ENCODE measurements at regions not wholly inside any gene's neighbourhood (a gene's known extent, or its start where the extent isn't known, plus 50 kb on each side); places are given as distances from the start of the nearest gene placed in this dataset.

- DNase-seq: no peak
Observed at GRCh38 chr1:168782559-168783116, 53.6 kb upstream of the DPT start.

DNA sequence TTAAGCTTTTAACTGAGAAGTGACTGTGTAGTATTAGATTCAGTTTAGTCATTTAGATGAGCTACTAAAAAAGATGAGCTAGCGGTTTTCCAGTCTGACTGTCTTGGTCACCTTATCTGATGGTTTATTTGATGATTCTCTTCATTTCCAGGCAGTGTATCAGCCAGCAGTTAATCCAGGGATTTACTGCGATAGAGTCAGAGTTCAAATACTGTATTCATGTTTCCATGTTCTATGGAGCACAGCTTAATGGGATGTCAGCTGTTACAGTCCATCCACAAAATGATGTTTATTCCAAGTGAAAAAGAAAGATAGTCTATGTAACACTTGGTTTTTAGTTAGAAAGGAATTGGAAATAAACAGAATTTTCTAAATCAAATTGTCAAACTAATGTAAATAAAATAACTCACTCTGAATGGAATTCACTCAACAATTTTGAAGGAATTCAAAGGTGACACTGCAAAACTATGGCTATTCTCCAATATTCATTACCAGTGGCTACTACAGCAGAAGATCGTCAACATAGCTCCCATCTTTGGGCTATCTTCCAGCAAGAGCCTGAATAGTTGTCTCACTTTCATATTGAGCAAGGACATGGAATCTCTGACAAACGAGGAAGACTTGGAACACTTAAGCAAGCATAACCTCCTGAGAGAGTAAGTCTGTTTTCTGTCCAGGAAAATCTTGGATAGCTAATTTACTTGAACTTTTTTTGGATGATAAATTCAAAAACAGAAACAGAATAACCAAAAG lies 54.6 kb upstream of the DPT start:
- no peak for DNase-seq

DNA sequence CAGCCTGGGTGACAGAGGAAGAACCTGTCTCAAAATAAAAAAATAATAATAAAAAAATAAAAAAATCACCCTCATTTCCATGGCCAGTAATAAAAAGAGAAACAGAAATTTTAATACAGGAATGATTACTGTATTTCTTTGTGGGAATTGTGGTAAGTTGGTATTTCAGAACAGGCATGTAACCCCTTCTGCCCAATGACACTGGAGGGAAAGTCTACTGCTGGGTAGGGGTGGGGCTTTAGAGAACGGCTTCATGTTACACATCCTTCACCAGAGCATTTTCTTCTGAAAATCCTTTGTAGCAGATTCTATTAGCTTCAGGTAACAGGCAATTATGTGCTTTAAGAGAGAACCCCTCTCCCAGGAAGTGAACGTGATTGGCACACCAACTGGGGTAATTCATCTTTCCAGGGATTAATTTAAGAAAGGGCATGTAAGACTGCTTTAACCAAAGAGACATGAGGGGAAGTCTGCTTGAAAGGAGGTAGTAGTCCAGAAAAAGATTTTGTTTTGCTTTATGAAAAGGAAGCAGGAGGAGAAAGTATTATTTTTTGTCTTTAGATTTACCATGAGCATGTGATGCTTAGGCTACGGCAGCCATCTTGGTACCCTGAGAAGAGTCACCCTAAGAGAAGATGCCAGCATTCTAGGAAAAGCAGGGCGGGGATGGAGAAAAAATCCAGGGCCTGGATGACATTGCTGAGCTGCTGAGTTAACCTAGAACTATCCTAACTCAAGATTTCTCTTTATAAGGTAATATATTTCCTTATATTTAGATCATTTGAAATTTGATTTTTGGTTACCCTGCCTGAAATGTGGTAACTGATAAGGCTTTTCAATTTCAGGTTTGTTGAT lies 57.7 kb upstream of the DPT start:
- DNase-seq: peak in 1 of 2 experiments; percentile 24

DNA sequence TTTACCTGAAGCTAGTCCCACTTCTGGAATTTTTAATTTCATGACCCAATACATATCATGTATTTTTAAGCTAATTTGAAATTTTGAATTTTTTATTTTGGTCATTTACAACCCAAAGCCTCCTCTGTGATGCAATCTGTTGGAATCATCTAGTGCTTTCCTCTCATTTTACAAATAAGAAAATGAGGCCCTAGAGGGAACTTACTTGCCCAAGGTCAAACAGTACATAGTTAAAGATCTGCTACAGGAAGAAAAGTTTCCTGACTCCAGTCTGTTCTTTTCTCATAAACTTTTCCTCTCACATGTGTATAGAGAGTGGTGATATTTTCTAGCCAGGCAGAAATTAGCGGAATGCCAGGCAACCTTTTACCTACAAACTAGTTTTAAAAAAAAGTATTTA lies 59.3 kb upstream of the DPT start:
- no peak for DNase-seq

DNA sequence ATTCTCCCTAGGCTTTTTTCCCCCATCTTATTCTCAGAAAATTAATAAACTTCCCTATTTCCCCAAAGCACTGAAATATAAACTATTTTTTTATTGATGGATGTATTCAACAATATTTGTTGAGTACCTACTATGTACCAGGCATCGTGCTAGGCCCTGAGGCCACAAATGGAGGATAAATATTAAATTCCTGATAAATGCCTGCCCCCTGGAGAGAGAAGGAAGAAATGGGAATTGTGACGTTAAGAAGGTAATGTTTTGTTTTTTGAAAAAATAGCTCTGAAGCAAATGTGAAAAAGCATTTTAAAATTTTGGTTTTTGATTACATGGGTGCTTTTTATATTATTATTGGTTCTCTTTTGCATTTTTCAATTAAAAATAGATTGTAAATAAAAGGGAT lies 60.5 kb upstream of the DPT start:
- no peak for DNase-seq

DNA sequence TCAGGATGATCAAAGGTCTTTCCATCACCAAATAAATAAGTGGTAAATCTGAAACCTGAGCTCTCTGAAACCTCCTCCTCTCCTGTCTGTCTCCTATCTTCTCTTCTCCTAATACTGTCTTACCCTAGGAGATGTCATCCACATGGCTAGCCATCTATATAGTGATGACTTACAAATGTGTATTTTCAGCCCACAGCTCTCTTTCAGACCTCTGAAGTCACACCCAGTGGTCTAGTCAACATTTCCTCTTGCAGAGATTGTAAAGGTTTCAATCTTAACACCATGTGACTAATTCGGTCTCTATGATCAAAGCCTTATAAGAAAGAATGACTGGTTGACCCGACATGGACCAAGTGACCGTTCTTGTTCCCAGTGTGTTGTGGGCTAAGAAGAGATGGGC lies 63.1 kb upstream of the DPT start:
- DNase-seq: no peak

DNA sequence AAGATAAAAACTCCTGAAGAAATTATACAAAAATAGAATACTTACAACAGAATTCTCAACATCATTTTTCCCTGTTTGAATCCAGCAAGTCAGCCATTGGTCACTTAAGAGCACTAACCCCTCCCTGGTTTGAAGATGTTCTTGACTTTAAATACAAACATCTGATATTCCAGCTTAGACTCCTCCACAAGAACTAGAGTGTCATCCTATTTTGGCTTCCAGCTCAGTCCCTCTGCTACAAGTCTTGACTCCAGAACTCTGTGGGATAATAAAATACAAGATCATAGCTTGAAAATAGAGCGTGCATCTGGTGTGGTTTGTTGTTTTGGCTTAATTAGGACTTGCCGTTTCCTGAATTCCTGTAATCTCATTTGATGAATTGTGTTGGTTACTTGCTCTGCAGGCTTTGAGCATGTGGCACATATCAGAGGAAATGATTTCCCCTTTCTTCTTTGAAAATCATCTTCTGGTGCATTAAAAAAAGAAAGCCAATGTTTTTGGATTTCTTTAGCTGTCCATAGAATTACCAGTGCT lies 63.7 kb upstream of the DPT start:
- no peak for DNase-seq

DNA sequence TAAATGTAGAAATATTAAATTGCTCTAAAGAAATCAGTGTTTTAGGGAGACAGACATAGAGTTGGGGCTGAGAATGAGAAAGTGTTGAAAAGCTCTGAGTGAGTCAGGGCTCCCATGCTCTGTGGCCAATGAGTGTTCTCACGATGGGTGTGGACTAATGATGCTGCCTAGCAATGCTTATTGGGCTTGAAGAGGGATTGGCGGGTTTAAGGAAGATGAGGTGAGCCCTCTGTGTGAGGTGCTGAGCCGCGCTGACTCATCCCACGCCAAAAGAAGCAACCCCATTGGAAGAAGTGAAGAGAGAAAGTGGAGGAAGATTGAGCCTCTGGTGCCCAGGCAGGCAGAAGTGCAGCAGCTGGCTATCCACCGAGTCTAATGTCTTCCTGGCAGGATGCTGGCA lies 65.1 kb upstream of the DPT start:
- no peak for DNase-seq

GRCh38 chr1:168795681-168796080 lies 66.7 kb upstream of the DPT start:
- DNase-seq: no peak

GRCh38 chr1:168799927-168800605 lies 71.1 kb upstream of the DPT start:
- no peak for DNase-seq

GRCh38 chr1:168801032-168801745 lies 72.2 kb upstream of the DPT start:
- no peak for DNase-seq

- peak in 1 of 2 experiments; percentile 40 for DNase-seq
Observed at GRCh38 chr1:168803806-168804510, 75.0 kb upstream of the DPT start.

- no peak for DNase-seq
Observed at GRCh38 chr1:168806952-168807351, 77.9 kb upstream of the DPT start.

GRCh38 chr1:168811176-168811575 lies 82.2 kb upstream of the DPT start:
- no peak for DNase-seq

DNA sequence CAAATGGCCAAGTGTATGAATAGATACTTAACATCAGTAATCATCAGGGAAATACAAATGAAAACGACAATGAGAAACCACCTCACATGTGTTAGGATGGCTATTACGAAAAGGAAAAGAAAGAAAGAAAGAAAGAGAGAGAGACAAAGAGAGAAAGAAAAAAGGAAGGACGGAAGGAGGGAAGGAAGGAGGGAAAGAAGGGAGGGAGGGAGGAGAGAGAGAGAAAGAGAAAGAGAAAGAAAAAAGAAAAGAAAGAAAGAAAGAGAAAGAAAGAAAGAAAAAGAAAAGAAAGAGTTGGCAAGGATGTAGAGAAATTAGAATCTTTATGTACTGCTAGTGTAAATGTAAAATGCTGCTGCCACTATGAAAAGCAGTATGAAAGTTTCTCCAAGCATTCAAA lies 90.7 kb upstream of the DPT start:
- no peak for DNase-seq

- DNase-seq: no peak
Observed at GRCh38 chr1:168821434-168821833, 92.4 kb upstream of the DPT start.

- no peak for DNase-seq
Observed at GRCh38 chr1:168822911-168823310, 93.9 kb upstream of the DPT start.

- no peak for DNase-seq
Observed at GRCh38 chr1:168823988-168824387, 95.0 kb upstream of the DPT start.

DNA sequence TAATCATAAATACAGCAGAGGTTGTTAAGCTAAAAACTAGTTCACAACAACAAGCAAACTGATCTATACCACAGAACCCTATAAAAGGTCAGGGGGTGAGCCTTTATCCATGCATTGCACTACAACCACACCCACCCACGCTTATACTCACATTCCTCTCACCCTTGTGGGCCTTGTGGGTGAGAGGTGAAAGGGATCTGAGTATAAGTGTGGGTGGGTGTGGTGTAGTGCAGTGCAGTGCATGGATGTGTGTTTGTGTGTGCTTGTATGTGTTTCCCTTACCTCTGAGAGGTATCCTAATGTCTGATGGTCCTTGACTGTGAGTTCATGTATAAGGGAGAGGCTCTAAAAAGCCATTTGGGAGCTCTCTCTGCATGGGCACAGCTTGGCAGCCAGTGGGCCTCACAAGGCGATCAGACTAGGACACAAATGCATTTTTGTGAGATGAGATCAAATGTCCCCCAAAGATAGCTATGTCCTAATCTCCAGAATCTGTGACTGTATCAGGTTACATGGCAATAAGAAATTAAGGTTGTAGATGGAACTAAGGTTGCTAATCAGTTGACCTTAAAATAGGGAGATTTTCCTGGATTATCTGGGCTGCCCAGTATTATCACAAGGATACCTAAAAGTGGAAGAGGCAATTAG lies 95.5 kb upstream of the DPT start:
- DNase-seq: no peak

DNA sequence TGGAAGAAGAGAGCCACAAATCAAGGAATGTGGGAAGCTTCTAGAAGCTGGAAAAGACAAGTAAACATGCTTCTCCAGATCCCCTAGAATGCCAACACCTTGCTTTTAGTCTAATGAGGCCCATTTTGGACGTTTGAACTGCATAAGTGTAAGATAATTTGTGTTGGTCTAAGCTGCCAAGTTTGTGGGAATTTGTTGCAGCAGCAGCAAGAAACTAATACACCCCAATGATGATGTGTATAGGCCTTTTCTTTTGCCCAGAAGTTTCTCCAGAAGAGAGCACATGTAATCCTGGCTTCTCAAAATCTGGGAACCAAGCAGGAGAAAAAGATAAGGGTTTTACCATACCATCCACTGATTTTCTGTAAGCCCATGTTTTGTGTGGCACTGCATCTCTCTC lies 96.1 kb upstream of the DPT start:
- no peak for DNase-seq

- peak; percentile 20 to 48 for DNase-seq
Observed at GRCh38 chr1:168825820-168826219, 96.8 kb upstream of the DPT start.
